ENCODE measurements at regions not wholly inside any gene's neighbourhood (a gene's known extent, or its start where the extent isn't known, plus 50 kb on each side); places are given as distances from the start of the nearest gene placed in this dataset.

DNA sequence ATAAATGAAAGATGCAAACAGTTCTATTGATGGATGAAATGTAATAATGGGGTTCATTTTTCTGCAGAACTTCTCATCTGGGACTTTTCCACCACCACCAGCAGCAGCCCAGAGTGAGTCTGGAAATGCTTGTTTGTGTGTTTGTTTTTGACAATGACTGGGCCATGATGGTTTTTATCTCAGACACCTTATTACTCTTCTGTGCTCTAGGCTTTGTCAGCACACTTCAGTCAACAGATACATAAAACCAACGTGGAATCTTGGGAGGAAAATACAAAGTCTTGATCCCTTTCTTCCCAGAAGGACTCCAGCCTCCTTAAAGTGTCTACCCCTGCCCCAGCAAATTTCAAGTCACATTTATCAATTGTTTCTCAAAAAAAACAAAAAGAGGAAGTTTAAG, 134.0 kb downstream of the MREG start:
- no peaks in the 10 kb centered on the region for H3K36me3 ChIP-seq
- intact Hi-C loops (cut with DNase I) = no loop called here
- no peaks in the 10 kb centered on the region for H3K9me3 ChIP-seq
- H3K4me1 ChIP-seq = no peaks in the 10 kb centered on the region
- DNase-seq (no peak), ATAC-seq (no peak)
- H3K4me3 ChIP-seq = no peak overlapping the region
- TF ChIP-seq, protein P1, sequence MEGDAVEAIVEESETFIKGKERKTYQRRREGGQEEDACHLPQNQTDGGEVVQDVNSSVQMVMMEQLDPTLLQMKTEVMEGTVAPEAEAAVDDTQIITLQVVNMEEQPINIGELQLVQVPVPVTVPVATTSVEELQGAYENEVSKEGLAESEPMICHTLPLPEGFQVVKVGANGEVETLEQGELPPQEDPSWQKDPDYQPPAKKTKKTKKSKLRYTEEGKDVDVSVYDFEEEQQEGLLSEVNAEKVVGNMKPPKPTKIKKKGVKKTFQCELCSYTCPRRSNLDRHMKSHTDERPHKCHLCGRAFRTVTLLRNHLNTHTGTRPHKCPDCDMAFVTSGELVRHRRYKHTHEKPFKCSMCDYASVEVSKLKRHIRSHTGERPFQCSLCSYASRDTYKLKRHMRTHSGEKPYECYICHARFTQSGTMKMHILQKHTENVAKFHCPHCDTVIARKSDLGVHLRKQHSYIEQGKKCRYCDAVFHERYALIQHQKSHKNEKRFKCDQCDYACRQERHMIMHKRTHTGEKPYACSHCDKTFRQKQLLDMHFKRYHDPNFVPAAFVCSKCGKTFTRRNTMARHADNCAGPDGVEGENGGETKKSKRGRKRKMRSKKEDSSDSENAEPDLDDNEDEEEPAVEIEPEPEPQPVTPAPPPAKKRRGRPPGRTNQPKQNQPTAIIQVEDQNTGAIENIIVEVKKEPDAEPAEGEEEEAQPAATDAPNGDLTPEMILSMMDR (IDR thresholded peaks at IDR 0.05) = no peak
- no peaks in the 10 kb centered on the region for H3K27me3 ChIP-seq
- H3K27ac ChIP-seq = no peak overlapping the region

DNA sequence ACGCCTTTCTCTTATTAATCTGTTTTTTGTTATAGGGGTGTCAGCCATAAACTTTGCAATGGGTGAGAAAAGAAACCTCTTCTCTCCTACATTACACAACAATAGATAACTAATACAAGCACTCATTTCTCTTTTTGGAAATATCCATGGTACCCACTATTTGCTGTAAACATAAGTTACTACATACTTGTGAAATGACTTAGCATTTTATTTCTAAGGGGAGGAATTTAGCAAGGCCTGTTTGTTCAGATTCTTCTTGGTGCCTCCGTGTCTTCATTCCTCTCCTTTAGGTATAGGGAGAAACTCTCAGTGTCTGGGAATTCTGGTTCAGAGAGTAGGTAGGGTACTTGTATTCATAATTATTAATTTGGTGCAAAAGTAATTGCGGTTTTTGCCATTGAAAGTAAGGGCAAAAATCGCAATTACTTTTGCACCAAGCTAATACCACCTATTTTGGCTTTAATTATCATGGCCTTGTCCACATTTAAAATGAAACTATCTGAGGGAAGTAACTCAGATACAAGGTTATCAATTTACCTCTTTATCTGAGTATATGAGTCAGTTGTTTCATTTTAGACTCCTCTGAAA, 134.8 kb downstream of the MREG start:
- TF ChIP-seq, protein P1 (IDR thresholded peaks at IDR 0.05) = no peak
- ATAC-seq = no peak
- no peak for DNase-seq
- intact Hi-C loops (cut with DNase I) = no loop called here
- Histone ChIP-seq H3K9me3 (no peaks in the 10 kb centered on the region), H3K4me1 (no peaks in the 10 kb centered on the region), H3K27me3 (no peaks in the 10 kb centered on the region), H3K36me3 (no peaks in the 10 kb centered on the region), H3K27ac (no peak overlapping the region), H3K4me3 (no peak overlapping the region)

DNA sequence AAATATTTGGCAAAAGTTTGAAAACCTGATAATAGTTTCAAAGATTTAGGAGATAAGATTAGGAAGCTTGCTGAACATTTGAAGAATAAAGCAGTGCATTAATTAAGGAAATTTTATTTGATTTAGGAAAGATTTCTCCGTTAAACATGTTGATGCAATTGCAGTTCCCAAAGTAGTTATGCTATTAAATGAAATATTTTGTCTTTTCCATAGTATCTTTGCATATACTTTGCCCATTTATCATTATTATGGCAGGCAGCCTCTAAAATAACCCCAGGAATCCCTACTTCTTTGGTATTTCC, 136.5 kb downstream of the MREG start:
- TF ChIP-seq, protein P1 (IDR thresholded peaks at IDR 0.05) = no peak
- DNase-seq = no peak
- intact Hi-C loops (cut with DNase I) = no loop called here
- Histone ChIP-seq H3K4me1 (no peaks in the 10 kb centered on the region), H3K36me3 (no peaks in the 10 kb centered on the region), H3K27me3 (no peaks in the 10 kb centered on the region), H3K9me3 (no peaks in the 10 kb centered on the region), H3K4me3 (no peak overlapping the region), H3K27ac (no peak overlapping the region)
- no peak for ATAC-seq

DNA sequence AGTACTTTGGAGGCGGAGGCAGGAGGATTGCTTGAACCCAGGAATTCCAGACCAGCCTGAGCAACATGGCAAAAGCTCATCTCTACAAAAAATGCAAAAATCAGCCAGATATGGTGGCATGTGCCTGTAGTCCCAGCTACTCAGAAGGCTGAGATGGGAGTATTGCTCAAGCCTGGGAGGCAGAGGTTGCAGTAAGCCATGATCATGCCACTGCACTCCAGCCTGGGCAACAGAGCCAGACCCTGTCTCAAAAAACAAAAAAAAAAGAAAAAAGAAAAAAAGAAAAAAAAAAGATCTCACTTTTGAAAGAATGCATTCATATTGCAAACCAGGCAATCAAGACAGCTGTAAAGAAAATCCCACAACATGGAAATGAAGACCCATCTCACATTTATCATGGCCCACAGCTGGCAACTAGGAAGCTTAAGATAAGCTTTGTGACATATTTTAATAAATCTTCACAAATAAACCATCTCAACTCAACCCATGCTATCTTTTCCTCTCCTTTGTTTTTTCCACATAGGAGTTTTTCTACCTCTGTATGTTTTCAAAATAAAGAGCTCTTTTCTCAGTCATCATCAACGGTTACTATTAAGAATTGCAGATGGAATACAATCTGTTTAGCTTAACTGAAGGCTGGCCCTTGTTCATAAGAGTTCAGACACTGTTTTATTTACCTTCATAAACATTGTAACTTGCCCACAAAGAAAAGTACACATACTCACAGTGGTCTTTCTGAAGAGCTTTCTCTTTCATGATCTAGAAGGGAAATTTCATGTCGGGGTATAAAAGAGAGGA, 137.0 kb downstream of the MREG start:
- no peak overlapping the region for H3K4me3 ChIP-seq
- TF ChIP-seq, protein P1 (IDR thresholded peaks at IDR 0.05) = no peak
- H3K27me3 ChIP-seq = no peaks in the 10 kb centered on the region
- no peaks in the 10 kb centered on the region for H3K4me1 ChIP-seq
- no peak overlapping the region for H3K27ac ChIP-seq
- no peaks in the 10 kb centered on the region for H3K36me3 ChIP-seq
- DNase-seq = no peak
- intact Hi-C loops (cut with DNase I) = no loop called here
- ATAC-seq = no peak
- no peaks in the 10 kb centered on the region for H3K9me3 ChIP-seq

DNA sequence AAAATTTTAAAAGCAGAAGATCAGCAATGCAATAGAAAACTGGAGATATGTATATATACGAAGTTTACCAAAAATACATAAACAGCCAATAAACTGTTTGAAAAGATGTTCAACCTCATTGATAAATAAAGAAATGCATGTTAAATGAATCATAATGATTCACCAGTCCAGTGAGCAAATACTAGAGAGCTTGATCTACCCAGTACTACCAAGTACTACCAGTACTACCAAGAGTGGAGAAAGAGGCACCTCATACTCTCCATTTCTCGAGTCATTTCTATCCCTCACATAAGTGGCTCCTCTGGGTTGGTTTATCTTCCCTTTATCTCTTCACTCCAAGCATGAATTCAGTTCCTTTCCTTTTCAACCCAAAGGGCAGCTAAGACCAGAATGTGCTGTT, 138.9 kb downstream of the MREG start:
- intact Hi-C loops (cut with DNase I) = no loop called here
- Histone ChIP-seq H3K27me3 (no peaks in the 10 kb centered on the region), H3K4me1 (no peaks in the 10 kb centered on the region), H3K9me3 (no peaks in the 10 kb centered on the region), H3K27ac (no peak overlapping the region), H3K4me3 (no peak overlapping the region), H3K36me3 (no peaks in the 10 kb centered on the region)
- ATAC-seq (no peak), DNase-seq (no peak)
- TF ChIP-seq, protein P1 (IDR thresholded peaks at IDR 0.05) = no peak
